Activated CD4-positive, CD25-positive, alpha-beta regulatory T cell treated with anti-CD3 and anti-CD28 coated beads, Interleukin-2, amount 50 U/mL, for 24 hours (primary cell): ENCODE measurements at regions not wholly inside any gene's neighbourhood (a gene's known extent, or its start where the extent isn't known, plus 50 kb on each side); places are given as distances from the start of the nearest gene placed in this dataset.
A peak's percentile ranks its signal among the peaks of the same experiment; 100 is the strongest.

Source experiments
- ATAC-seq, 2 donors: fragments of 150-1000 bp; cut with Tn5 transposase; one replicate each; pipeline ENCODE4 v1.10.0; 2021; ENCODE audit warnings: mild to moderate bottlenecking in 1 of 2, moderate library complexity in 1 of 2

- ATAC-seq: no peak
Observed at GRCh38 chr6:43847741-43848630, 78.0 kb downstream of the VEGFA start.

GRCh38 chr6:43846556-43846955, 76.5 kb downstream of the VEGFA start:
- no peak for ATAC-seq

- no peak for ATAC-seq
Observed at GRCh38 chr6:43845646-43846045, 75.6 kb downstream of the VEGFA start.

GRCh38 chr6:43843669-43844171, 73.7 kb downstream of the VEGFA start:
- no peak for ATAC-seq

GRCh38 chr6:43843097-43843645, 73.2 kb downstream of the VEGFA start:
- no peak for ATAC-seq

- no peak for ATAC-seq
Observed at GRCh38 chr6:43842231-43842794, 72.3 kb downstream of the VEGFA start.

GRCh38 chr6:43840490-43841218, 70.6 kb downstream of the VEGFA start:
- ATAC-seq: no peak

GRCh38 chr6:43838276-43839036, 68.4 kb downstream of the VEGFA start:
- ATAC-seq: peak in 1 of 2 donors; percentile 30

- no peak for ATAC-seq
Observed at GRCh38 chr6:43837507-43837906, 67.5 kb downstream of the VEGFA start.

GRCh38 chr6:43836507-43837240, 66.7 kb downstream of the VEGFA start:
- ATAC-seq: no peak
